GM12874 (cell line): ENCODE measurements at regions not wholly inside any gene's neighbourhood (a gene's known extent, or its start where the extent isn't known, plus 50 kb on each side); places are given as distances from the start of the nearest gene placed in this dataset.

ENCODE experiments used
- TF ChIP-seq, protein P1 (sequence below): IDR thresholded peaks from 2 replicates; pipeline ENCODE4 v1.5.1; 2011; ENCODE audit warnings: low read depth, mild to moderate bottlenecking, control low read depth, low read length, moderate library complexity; ENCODE audit not compliant: insufficient read depth

DNA sequence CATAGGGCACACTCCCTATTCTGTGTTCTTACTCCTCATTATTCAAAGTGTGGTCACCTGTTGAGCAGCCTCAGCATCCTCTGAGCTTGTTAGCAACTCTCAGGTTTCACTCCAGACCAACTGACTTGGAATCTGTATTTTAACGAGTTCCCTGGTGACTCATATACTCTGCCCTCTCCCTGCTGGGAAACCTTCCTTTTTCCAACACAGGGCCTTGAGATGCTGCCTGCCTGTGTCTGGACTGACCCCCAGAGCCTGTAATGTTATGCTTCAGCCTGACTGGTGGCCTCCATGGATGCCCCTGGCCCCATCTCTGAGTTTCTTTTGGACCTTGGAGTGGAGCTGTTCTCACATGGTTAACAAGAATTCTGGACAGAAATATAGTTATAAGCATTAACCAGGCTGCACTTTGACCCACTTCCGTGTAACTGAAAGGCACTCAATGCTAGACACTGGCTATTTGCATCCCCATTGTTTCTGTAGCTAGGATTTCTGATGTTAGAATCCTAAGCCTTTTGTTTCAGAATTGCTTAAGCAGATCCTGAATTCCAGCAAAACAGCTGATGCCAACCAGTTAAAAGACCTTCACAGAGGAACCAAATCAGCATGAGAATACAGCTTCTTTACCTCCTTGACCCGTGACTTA is 262.6 kb downstream of the STIM2 start:
- TF ChIP-seq, protein P1, sequence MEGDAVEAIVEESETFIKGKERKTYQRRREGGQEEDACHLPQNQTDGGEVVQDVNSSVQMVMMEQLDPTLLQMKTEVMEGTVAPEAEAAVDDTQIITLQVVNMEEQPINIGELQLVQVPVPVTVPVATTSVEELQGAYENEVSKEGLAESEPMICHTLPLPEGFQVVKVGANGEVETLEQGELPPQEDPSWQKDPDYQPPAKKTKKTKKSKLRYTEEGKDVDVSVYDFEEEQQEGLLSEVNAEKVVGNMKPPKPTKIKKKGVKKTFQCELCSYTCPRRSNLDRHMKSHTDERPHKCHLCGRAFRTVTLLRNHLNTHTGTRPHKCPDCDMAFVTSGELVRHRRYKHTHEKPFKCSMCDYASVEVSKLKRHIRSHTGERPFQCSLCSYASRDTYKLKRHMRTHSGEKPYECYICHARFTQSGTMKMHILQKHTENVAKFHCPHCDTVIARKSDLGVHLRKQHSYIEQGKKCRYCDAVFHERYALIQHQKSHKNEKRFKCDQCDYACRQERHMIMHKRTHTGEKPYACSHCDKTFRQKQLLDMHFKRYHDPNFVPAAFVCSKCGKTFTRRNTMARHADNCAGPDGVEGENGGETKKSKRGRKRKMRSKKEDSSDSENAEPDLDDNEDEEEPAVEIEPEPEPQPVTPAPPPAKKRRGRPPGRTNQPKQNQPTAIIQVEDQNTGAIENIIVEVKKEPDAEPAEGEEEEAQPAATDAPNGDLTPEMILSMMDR = no peak

- TF ChIP-seq, protein P1 = no peak
Observed at GRCh38 chr4:27123769-27124124, 263.1 kb downstream of the STIM2 start.

GRCh38 chr4:27128443-27128842 is 267.8 kb downstream of the STIM2 start:
- TF ChIP-seq, protein P1 = no peak

DNA sequence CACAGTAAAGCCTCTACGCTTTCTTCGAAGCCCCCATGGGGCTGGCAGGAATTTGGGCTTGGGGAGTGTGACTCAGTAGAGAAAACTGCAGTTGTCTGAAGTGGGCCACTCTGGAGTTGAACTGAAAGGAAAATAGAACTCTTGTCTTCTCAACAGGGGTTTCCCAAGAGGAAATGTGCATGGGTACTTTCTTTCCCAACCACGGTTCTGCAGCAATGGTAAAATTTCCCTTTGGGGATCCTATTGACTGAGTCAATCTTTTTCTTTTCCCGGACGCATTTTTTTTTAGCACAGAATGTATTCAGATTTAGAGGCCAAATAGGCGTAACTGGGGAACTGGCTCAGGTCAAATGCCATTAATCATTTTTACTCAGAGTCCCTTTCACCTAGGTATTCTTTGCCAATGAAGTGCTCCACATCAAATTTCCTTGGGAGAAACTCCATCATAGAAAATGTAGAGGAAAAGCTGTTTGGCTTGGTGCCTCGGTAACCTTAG is 269.3 kb downstream of the STIM2 start:
- TF ChIP-seq, protein P1 = no peak

DNA sequence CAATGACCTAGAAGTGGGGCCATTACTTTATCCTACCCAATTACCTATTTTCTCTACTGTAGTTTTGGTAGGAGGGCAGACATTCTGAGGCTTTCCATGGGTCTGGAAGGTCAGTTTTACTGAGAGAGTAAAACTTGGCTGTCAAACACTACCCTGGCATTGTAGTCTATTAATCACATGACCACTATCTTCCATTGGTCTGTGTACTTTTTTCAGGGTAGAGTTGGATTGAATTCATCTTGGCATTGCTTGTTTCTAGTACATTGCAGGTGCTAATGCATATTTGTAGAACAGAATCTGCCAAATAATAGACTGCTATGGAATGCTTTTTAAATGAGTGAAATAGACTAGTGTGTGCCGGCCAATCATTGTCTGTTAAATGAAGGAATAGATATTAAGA is 271.9 kb downstream of the STIM2 start:
- TF ChIP-seq, protein P1 = no peak

DNA sequence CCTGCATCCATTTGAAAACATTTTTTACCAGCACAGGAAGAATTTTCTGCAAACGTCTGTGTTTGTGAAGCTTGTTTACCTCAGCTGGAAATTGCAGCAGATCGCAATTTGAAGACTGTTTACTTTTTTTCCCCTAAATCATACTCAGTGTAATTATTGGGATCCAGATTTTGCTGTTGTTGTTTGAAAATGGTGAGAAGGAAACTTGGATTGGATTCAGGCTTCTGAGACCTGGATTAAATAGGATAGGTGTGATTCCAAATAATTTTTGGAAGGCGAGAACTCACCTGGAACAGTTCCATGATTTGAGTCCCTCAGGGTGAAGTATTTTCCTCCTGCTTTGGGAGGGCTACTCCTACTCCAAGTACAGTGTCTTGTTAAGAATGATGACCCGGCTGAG is 279.8 kb downstream of the STIM2 start:
- TF ChIP-seq, protein P1 = no peak

GRCh38 chr4:27141530-27141929 is 280.9 kb downstream of the STIM2 start:
- TF ChIP-seq, protein P1 = no peak
